Choroid plexus epithelial cell (primary cell): ENCODE measurements at regions not wholly inside any gene's neighbourhood (a gene's known extent, or its start where the extent isn't known, plus 50 kb on each side); places are given as distances from the start of the nearest gene placed in this dataset.

ENCODE experiments used
- DNase-seq: peaks from one replicate; pipeline ENCODE4 v3.0.0-alpha.2; 2010; ENCODE audit warnings: low read depth
- H3K4me3 ChIP-seq: 2 replicates; pipeline ENCODE4 v1.5.1; 2011; ENCODE audit warnings: low read depth, mild to moderate bottlenecking, control low read depth, low read length, moderate library complexity
- TF ChIP-seq, protein P1 (sequence below): conservative IDR thresholded peaks from 2 replicates; pipeline ENCODE4 v1.5.1; 2011; ENCODE audit warnings: low read depth, mild to moderate bottlenecking, control low read depth, inconsistent platforms, low read length, moderate library complexity

DNA sequence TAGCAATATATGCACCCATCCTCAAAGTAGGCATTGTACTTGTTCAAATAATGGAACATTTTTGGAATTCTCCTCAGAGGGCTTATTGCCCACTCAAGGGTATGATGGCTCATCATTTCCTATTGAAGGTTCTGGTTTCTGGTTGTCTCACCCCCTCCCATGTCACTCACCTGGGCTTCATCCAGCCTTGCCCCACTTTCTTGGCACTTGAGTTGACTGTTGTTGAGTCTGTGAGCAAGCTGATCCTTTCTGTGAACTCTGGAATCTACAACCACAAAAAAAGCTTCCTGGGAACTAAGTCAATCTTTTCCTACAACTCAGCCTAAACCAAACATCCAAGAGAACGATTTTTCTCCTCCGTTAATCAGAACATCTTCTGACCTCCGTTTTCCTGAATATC is 73.9 kb upstream of the ANKH start:
- no peak overlapping the region for H3K4me3 ChIP-seq
- DNase-seq: no peak
- TF ChIP-seq, protein P1, sequence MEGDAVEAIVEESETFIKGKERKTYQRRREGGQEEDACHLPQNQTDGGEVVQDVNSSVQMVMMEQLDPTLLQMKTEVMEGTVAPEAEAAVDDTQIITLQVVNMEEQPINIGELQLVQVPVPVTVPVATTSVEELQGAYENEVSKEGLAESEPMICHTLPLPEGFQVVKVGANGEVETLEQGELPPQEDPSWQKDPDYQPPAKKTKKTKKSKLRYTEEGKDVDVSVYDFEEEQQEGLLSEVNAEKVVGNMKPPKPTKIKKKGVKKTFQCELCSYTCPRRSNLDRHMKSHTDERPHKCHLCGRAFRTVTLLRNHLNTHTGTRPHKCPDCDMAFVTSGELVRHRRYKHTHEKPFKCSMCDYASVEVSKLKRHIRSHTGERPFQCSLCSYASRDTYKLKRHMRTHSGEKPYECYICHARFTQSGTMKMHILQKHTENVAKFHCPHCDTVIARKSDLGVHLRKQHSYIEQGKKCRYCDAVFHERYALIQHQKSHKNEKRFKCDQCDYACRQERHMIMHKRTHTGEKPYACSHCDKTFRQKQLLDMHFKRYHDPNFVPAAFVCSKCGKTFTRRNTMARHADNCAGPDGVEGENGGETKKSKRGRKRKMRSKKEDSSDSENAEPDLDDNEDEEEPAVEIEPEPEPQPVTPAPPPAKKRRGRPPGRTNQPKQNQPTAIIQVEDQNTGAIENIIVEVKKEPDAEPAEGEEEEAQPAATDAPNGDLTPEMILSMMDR: no peak

- DNase-seq: no peak
- no peak overlapping the region for H3K4me3 ChIP-seq
- TF ChIP-seq, protein P1: no peak
Measured at GRCh38 chr5:14944996-14945395, 73.4 kb upstream of the ANKH start.

DNA sequence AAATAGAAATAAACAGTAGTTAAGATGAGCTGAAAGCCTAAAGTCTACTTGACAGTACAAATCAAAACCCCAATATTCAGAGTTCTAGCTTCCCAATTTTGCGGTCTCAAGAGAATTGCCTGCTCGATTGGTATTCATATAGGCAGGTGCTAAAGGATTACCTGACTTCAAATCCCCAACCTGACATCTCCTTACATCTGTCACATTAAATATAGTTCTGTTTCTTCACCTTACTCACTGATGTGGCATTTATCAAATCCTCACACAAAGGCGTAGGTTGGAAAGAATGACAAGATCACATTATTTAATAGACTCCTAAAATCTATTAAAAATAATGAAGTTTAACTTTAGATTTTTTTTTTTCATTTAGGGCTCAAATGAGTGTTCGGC is 72.8 kb upstream of the ANKH start:
- TF ChIP-seq, protein P1: no peak
- no peak overlapping the region for H3K4me3 ChIP-seq
- no peak for DNase-seq

DNA sequence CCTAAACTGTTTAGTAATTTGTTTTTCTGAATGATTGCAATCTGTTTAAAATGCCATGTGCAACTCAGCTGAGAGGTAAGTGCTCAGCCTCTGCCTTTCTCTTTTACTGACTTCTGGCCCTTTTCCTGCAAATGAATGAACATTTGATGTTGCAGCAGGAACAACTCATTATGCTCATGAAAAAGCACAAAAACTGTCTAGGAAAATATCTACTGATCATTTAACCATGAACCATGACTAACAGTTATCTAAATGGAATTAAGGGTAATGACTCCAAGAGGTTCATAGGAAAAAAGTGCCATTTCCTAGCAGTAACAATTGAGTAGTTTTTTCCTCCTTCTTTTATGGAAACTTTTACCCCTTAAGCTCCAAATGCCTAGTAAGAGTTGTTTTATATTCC is 70.6 kb upstream of the ANKH start:
- TF ChIP-seq, protein P1: no peak

GRCh38 chr5:14937254-14937653 is 65.7 kb upstream of the ANKH start:
- H3K4me3 ChIP-seq: no peak overlapping the region
- no peak for DNase-seq
- TF ChIP-seq, protein P1: no peak

More for the DNA sequence above, 70.6 kb upstream of the ANKH start:
- DNase-seq: no peak
- H3K4me3 ChIP-seq: no peak overlapping the region

- TF ChIP-seq, protein P1: no peak
- no peak for DNase-seq
Measured at GRCh38 chr5:14936588-14936987, 65.0 kb upstream of the ANKH start.

DNA sequence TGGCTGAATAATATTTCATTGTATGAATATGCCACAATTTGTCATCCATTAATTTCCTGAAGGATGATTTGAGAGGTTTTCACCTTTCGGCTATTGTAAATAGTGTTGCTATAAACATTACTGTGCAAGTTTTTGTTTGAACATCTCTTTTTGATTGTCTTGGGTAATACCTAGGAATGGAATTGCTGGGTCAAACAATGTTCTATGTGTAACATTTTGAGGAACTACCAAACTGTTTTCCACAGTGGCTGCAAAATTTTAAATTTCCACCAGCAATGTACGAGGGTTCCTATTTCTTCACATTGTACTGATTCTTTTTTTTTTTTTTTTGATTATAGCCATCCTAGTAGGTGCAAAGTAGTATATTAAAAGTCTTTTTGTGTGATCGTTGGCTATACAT is 63.8 kb upstream of the ANKH start:
- DNase-seq: no peak
- TF ChIP-seq, protein P1: no peak
- no peak overlapping the region for H3K4me3 ChIP-seq

More at GRCh38 chr5:14936588-14936987, 65.0 kb upstream of the ANKH start:
- H3K4me3 ChIP-seq: no peak overlapping the region
